Breast epithelium (tissue), 3 donors: ENCODE measurements at regions not wholly inside any gene's neighbourhood (a gene's known extent, or its start where the extent isn't known, plus 50 kb on each side); places are given as distances from the start of the nearest gene placed in this dataset.

ENCODE experiments used
- POLR2A ChIP-seq: fragments of 450-650 bp; IDR thresholded peaks from one replicate; pipeline ENCODE4 v1.6.1; 2016; ENCODE audit warnings: antibody characterized with exemption, mild to moderate bottlenecking, moderate library complexity
- TF ChIP-seq, protein P1 (sequence below), 3 donors: fragments of 450-650 bp; IDR thresholded peaks; one replicate each; pipeline ENCODE4 v1.5.1; 2016 to 2017; ENCODE audit warnings: antibody characterized with exemption in 3 of 3, mild to moderate bottlenecking in 3 of 3, moderate library complexity in 3 of 3

DNA sequence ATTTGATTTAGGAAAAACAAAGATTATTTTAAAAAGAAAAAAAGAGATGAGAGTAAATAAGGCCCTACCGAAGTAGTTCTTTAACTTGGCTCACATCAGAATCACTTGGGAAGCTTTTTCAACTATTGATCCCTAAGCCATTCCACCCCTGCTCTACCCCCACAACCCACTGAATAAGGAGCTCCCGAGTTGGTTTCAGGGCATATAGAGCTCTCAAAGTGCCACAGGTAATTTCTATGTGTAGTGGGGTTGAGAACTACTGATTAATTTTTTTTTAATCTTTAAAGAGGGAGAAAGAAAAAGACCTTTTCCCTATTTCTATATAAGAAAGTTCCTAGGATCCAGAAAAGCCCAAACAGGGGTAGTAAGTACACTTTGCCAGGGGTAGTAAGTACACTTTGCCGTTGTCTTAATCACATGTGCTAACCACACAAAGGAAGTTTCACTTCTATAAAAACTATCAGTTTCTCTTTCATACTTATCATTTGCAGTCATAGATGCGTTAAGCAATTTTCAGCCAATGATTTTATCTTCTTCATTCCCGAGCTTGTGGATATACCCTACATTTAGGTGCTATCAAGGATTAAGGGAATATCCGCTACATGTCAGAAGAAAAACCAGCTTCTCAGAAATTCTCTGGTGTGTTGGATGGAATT lies 108.4 kb upstream of the ZC3H12C start:
- no peak for TF ChIP-seq POLR2A
- TF ChIP-seq, protein P1, sequence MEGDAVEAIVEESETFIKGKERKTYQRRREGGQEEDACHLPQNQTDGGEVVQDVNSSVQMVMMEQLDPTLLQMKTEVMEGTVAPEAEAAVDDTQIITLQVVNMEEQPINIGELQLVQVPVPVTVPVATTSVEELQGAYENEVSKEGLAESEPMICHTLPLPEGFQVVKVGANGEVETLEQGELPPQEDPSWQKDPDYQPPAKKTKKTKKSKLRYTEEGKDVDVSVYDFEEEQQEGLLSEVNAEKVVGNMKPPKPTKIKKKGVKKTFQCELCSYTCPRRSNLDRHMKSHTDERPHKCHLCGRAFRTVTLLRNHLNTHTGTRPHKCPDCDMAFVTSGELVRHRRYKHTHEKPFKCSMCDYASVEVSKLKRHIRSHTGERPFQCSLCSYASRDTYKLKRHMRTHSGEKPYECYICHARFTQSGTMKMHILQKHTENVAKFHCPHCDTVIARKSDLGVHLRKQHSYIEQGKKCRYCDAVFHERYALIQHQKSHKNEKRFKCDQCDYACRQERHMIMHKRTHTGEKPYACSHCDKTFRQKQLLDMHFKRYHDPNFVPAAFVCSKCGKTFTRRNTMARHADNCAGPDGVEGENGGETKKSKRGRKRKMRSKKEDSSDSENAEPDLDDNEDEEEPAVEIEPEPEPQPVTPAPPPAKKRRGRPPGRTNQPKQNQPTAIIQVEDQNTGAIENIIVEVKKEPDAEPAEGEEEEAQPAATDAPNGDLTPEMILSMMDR (IDR thresholded peaks at IDR 0.05), result no peak
